Uterus (tissue), 3 donors: ENCODE measurements at regions not wholly inside any gene's neighbourhood (a gene's known extent, or its start where the extent isn't known, plus 50 kb on each side); places are given as distances from the start of the nearest gene placed in this dataset.

ENCODE experiments used
- DNase-seq, 2 donors: peaks; one replicate each; pipeline ENCODE4 v3.0.0-alpha.2; 2019 to 2020
- H3K27ac ChIP-seq, 2 donors: fragments of 200-600 bp; sonication (generic); 1 replicate in 1 of 2; 2 replicates in 1 of 2; pipeline ENCODE4 v1.5.1; 2016 to 2018
- H3K27me3 ChIP-seq, 2 donors: fragments of 200-600 bp; sonication (generic); one replicate each; pipeline ENCODE4 v1.5.1; 2018 to 2019; ENCODE audit warnings: control low read depth in 1 of 2
- H3K36me3 ChIP-seq, 2 donors: fragments of 200-600 bp; sonication (generic); one replicate each; pipeline ENCODE4 v1.5.1; 2019; ENCODE audit warnings: control low read depth in 1 of 2
- H3K4me1 ChIP-seq, 2 donors: fragments of 200-600 bp; sonication (generic); one replicate each; pipeline ENCODE4 v1.5.1; 2018 to 2019; ENCODE audit warnings: control low read depth in 1 of 2
- H3K4me3 ChIP-seq, 2 donors: fragments of 200-600 bp; sonication (generic); 1 replicate in 1 of 2; 2 replicates in 1 of 2; pipeline ENCODE4 v1.5.1; 2018 to 2019; ENCODE audit warnings: mild to moderate bottlenecking in 1 of 2
- H3K9me3 ChIP-seq, 2 donors: fragments of 200-600 bp; sonication (generic); one replicate each; pipeline ENCODE4 v1.5.1; 2019; ENCODE audit warnings: control low read depth in 1 of 2
- CTCF ChIP-seq, 4 experiments: fragments of 200-600 bp in 2 of 4; fragments of 450-650 bp in 2 of 4; sonication (generic) in 2 of 4; IDR thresholded peaks; one replicate each; pipeline ENCODE4 v1.5.1; 2016 to 2019; ENCODE audit warnings: antibody characterized with exemption in 4 of 4, mild to moderate bottlenecking in 2 of 4, moderate library complexity in 1 of 4
- POLR2A ChIP-seq, 2 donors: fragments of 450-650 bp; IDR thresholded peaks; one replicate each; pipeline ENCODE4 v1.6.1; 2016; ENCODE audit warnings: antibody characterized with exemption in 2 of 2, mild to moderate bottlenecking in 1 of 2, moderate library complexity in 1 of 2
- intact Hi-C: fragments of 100-400 bp; cut with DNase I; formaldehyde crosslinking; loops from one replicate; pipeline ENCODE4 v1.15.1; 2023; ENCODE audit warnings: low total_unique reads
- donor health status: DM: yes; HTN: yes; CAD: no.

DNA sequence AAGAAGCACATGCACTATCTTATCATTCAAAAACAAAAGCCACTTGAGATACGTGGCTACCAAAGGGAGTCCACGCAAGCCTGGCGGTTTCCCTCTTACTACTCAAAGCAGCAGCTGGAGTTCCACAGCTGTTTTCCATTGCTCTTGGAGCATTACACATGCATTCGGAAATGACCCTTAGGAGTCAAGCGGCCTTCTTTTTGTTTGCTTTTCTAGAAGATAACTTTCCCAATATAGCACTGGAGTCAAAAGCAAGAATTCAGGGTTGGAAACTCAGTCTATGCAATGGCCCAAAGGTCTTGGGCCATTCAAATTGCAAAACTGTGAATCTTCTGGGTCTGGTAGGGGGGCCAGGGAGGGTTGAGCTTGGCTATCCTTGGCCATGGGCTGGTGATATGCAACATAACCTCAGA is 97.8 kb upstream of the MAF start:
- no peak overlapping the region for H3K27ac ChIP-seq
- TF ChIP-seq CTCF (IDR thresholded peaks at IDR 0.05) (no peak), POLR2A (IDR thresholded peaks at IDR 0.05) (no peak)

DNA sequence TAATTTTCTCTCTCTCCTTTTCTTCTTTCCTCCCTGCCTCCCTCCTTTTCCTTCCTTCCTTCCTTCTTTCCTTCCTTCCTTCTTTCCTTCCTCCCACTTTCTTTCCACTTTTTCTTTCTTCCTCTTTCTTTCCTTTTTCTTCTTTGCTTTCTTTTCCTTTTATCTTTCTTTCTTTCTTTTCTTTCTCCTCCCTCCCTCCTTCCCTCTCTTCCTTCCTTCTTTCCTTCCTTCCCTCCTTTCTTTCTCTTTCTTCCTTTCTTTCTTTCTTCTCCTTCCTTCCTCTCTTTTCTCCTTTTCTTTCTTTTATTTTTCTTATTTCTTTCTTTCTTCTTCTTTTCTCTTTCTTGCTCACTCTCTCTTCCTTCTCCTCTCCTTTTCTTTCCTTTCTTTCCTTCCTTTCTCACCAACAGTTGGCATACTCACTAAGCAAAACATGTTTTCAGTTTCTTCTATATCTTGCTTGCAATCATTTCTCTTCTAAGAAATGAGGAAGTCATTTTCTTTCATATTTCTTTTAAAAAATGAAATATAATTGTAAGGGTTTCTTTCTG is 97.1 kb upstream of the MAF start:
- DNase-seq, result no peak
- TF ChIP-seq POLR2A (IDR thresholded peaks at IDR 0.05) (no peak), CTCF (IDR thresholded peaks at IDR 0.05) (no peak)
- Histone ChIP-seq H3K36me3 (no peaks in the 10 kb centered on the region), H3K27me3 (no peaks in the 10 kb centered on the region), H3K9me3 (no peaks in the 10 kb centered on the region), H3K4me3 (no peak overlapping the region), H3K27ac (no peak overlapping the region), H3K4me1 (no peaks in the 10 kb centered on the region)
- intact Hi-C loops, result no loop called here

More for the DNA sequence above, 97.8 kb upstream of the MAF start:
- Histone ChIP-seq H3K27me3 (no peaks in the 10 kb centered on the region), H3K4me1 (no peaks in the 10 kb centered on the region), H3K4me3 (no peak overlapping the region), H3K36me3 (no peaks in the 10 kb centered on the region), H3K9me3 (no peaks in the 10 kb centered on the region)
- intact Hi-C loops, result no loop called here
- DNase-seq, result peak; percentile 22 to 36

DNA sequence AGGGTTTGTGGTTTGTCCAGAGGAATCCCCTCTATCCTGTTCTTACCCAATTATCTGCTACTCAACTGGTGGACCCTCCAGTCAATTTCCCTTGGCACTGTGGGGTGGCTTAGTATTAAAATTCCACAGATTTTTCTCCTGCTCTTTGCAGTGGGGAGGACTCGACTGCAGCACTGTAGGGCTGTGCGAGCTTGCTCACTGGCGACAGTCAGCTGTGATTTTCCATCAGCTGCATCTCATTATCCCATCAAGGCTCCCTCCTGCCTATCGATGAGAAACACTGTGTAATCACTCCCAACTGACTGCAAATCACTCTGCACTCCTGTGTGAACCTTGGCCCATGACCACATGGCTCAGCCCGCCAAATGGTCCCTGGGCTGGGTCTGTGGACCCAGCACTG is 90.5 kb upstream of the MAF start:
- intact Hi-C loops, result no loop called here
- Histone ChIP-seq H3K4me1 (no peaks in the 10 kb centered on the region), H3K4me3 (no peak overlapping the region), H3K27ac (no peak overlapping the region), H3K36me3 (no peaks in the 10 kb centered on the region), H3K27me3 (no peaks in the 10 kb centered on the region), H3K9me3 (no peaks in the 10 kb centered on the region)
- no peak for DNase-seq
- TF ChIP-seq POLR2A (IDR thresholded peaks at IDR 0.05), result no peak
- no peak for TF ChIP-seq CTCF (IDR thresholded peaks at IDR 0.05)

DNA sequence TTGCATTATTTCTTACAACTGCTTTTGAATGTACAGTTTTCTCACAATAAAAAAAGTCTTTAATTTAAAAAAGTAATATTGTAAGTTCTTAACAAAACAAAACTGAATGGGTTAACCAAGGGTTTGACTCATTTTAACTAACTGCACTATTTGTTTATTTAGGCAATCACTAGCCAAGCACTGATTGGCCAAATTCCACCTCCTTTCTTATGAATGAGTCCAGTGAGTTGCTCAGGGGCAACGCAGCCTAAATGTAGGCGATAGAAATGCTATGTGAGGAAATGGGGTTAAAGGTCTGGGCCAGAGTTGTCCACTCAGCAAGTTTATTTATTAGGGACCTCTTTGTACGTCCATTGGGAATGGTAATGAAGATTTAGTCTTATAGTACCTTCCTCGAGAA is 89.6 kb upstream of the MAF start:
- intact Hi-C loops, result no loop called here
- H3K27ac ChIP-seq, result no peak overlapping the region
- H3K27me3 ChIP-seq, result no peaks in the 10 kb centered on the region
- no peaks in the 10 kb centered on the region for H3K36me3 ChIP-seq
- H3K9me3 ChIP-seq, result no peaks in the 10 kb centered on the region
- no peaks in the 10 kb centered on the region for H3K4me1 ChIP-seq
- DNase-seq, result no peak
- no peak for TF ChIP-seq CTCF (IDR thresholded peaks at IDR 0.05)
- no peak for TF ChIP-seq POLR2A (IDR thresholded peaks at IDR 0.05)
- no peak overlapping the region for H3K4me3 ChIP-seq

DNA sequence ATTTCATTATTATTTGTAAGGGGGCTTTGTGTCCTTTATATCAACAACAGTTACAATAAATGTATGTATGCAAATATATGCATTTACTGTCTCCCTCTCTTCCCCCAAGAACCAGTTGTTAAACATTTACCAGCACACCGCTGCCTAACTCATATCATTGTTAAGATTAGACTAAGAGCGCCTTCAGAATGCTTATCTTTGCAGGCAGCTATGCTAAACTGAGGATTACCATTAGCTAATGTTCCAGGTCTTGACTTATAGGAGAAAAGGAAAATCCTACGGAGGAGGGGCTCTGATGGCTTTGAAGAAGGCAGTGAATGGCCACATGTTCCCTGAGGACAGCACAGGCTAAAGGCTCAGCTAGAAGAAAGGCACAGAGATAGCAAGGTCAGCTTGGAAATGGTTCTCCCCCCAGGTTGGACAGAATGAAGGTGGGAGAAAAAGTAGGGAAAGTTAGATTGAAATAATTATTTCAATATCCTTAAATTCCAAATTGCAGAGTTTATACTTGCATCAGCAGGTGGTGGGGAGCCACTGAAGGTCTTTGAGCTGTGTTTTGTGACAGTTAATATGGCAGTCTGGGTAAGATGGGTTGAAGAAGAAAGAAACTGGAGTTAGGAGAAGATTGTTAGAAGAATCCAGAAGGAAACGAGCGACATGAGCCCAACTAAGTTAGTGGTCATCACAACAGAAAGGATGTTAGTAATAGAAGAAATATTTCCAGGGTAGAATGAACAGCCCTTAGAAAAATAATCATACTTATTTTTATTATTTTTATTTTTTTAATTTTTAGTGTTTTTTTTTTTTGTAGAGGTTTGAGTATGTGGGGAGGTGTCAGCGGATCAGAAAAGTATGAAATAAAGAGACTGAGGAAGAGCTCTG is 87.0 kb upstream of the MAF start:
- intact Hi-C loops, result no loop called here
- no peak for DNase-seq
- TF ChIP-seq CTCF (IDR thresholded peaks at IDR 0.05) (no peak), POLR2A (IDR thresholded peaks at IDR 0.05) (no peak)
- Histone ChIP-seq H3K36me3 (no peaks in the 10 kb centered on the region), H3K27ac (no peak overlapping the region), H3K4me3 (no peak overlapping the region), H3K9me3 (no peaks in the 10 kb centered on the region), H3K27me3 (no peaks in the 10 kb centered on the region), H3K4me1 (no peaks in the 10 kb centered on the region)
